ENCODE measurements at regions not wholly inside any gene's neighbourhood (a gene's known extent, or its start where the extent isn't known, plus 50 kb on each side); places are given as distances from the start of the nearest gene placed in this dataset.

GRCh38 chr1:90474158-90474557, 242.9 kb downstream of the BARHL2 start:
- intact Hi-C loops (cut with DNase I; ENCODE audit: low total_unique reads): no loop called here

GRCh38 chr1:90472775-90473174, 244.3 kb downstream of the BARHL2 start:
- intact Hi-C loops (cut with DNase I; ENCODE audit: low total_unique reads) (no loop called here), in situ Hi-C loops (cut with MboI; ENCODE audit: low pct_ligation_motif_present in 1 of 4, low pct_unique_long_range_greater_than_20kb in 1 of 4, low sequenced_read_pairs in 3 of 4) (no loop called here)
- WGBS, 2 donors (ENCODE audit: low coverage in 1 of 2): 90 to 100% methylated on average over 1 of the region's 1 CpG

More at GRCh38 chr1:90474158-90474557, 242.9 kb downstream of the BARHL2 start:
- DNase-seq: no peak
- Histone ChIP-seq H3K27ac (no peak overlapping the region), H3K4me3 (no peak overlapping the region), H3K4me1 (no peaks in the 10 kb centered on the region), H3K27me3 (no peaks in the 10 kb centered on the region), H3K9me3 (no peaks in the 10 kb centered on the region), H3K36me3 (no peaks in the 10 kb centered on the region)
- WGBS, 2 donors (ENCODE audit: low coverage in 1 of 2): 68 to 71% methylated on average over 2 of the region's 2 CpGs
- in situ Hi-C loops (cut with MboI; ENCODE audit: low pct_ligation_motif_present in 1 of 4, low pct_unique_long_range_greater_than_20kb in 1 of 4, low sequenced_read_pairs in 3 of 4): no loop called here
- TF ChIP-seq POLR2A (IDR thresholded peaks at IDR 0.05) (no peak), EP300 (IDR thresholded peaks at IDR 0.05; ENCODE audit: low read depth) (no peak), CTCF (IDR thresholded peaks at IDR 0.05) (no peak), POLR2AphosphoS5 (IDR thresholded peaks at IDR 0.05) (no peak)

GRCh38 chr1:90459570-90459969, 257.5 kb downstream of the BARHL2 start:
- intact Hi-C loops (cut with DNase I; ENCODE audit: low total_unique reads) (no loop called here), in situ Hi-C loops (cut with MboI; ENCODE audit: low pct_ligation_motif_present in 1 of 4, low pct_unique_long_range_greater_than_20kb in 1 of 4, low sequenced_read_pairs in 3 of 4) (no loop called here)
- no peaks in the 10 kb centered on the region for H3K27me3 ChIP-seq
- no peak overlapping the region for H3K4me3 ChIP-seq
- no peaks in the 10 kb centered on the region for H3K9me3 ChIP-seq
- DNase-seq: no peak
- no peaks in the 10 kb centered on the region for H3K4me1 ChIP-seq
- no peak for TF ChIP-seq EP300 (IDR thresholded peaks at IDR 0.05; ENCODE audit: low read depth)
- no peak for TF ChIP-seq POLR2A (IDR thresholded peaks at IDR 0.05)
- no peaks in the 10 kb centered on the region for H3K36me3 ChIP-seq
- WGBS, 2 donors (ENCODE audit: low coverage in 1 of 2): 92% methylated on average over 2 of the region's 2 CpGs; no CpG with 5 or more reads in 1 of the 2 donors
- H3K27ac ChIP-seq: no peak overlapping the region

More at GRCh38 chr1:90472775-90473174, 244.3 kb downstream of the BARHL2 start:
- TF ChIP-seq EP300 (IDR thresholded peaks at IDR 0.05; ENCODE audit: low read depth) (no peak), POLR2A (IDR thresholded peaks at IDR 0.05) (no peak), CTCF (IDR thresholded peaks at IDR 0.05) (no peak), POLR2AphosphoS5 (IDR thresholded peaks at IDR 0.05) (no peak)
- DNase-seq: no peak
- Histone ChIP-seq H3K27ac (no peak overlapping the region), H3K4me1 (no peaks in the 10 kb centered on the region), H3K27me3 (no peaks in the 10 kb centered on the region), H3K4me3 (no peak overlapping the region), H3K9me3 (no peaks in the 10 kb centered on the region), H3K36me3 (no peaks in the 10 kb centered on the region)

GRCh38 chr1:90457985-90458384, 259.1 kb downstream of the BARHL2 start:
- in situ Hi-C loops (cut with MboI; ENCODE audit: low pct_ligation_motif_present in 1 of 4, low pct_unique_long_range_greater_than_20kb in 1 of 4, low sequenced_read_pairs in 3 of 4) (no loop called here), intact Hi-C loops (cut with DNase I; ENCODE audit: low total_unique reads) (no loop called here)
- no peak for DNase-seq
- no peak overlapping the region for H3K4me3 ChIP-seq
- no peaks in the 10 kb centered on the region for H3K27me3 ChIP-seq
- no peak overlapping the region for H3K27ac ChIP-seq
- H3K4me1 ChIP-seq: no peaks in the 10 kb centered on the region
- no peaks in the 10 kb centered on the region for H3K9me3 ChIP-seq
- 68 to 75% methylated on average over 3 of the region's 3 CpGs for WGBS, 2 donors (ENCODE audit: low coverage in 1 of 2)
- no peaks in the 10 kb centered on the region for H3K36me3 ChIP-seq
- TF ChIP-seq POLR2AphosphoS5 (IDR thresholded peaks at IDR 0.05) (no peak), CTCF (IDR thresholded peaks at IDR 0.05) (no peak), EP300 (IDR thresholded peaks at IDR 0.05; ENCODE audit: low read depth) (no peak), POLR2A (IDR thresholded peaks at IDR 0.05) (no peak)

GRCh38 chr1:90452491-90452890, 264.6 kb downstream of the BARHL2 start:
- TF ChIP-seq POLR2AphosphoS5 (IDR thresholded peaks at IDR 0.05) (no peak), POLR2A (IDR thresholded peaks at IDR 0.05) (no peak), EP300 (IDR thresholded peaks at IDR 0.05; ENCODE audit: low read depth) (no peak)
- Histone ChIP-seq H3K4me3 (no peak overlapping the region), H3K27me3 (no peaks in the 10 kb centered on the region), H3K4me1 (no peaks in the 10 kb centered on the region), H3K36me3 (no peaks in the 10 kb centered on the region), H3K27ac (no peak overlapping the region), H3K9me3 (no peaks in the 10 kb centered on the region)
- intact Hi-C loops (cut with DNase I; ENCODE audit: low total_unique reads): no loop called here
- no peak for DNase-seq
- in situ Hi-C loops (cut with MboI; ENCODE audit: low pct_ligation_motif_present in 1 of 4, low pct_unique_long_range_greater_than_20kb in 1 of 4, low sequenced_read_pairs in 3 of 4): no loop called here
- 86 to 92% methylated on average over 2 of the region's 2 CpGs for WGBS, 2 donors (ENCODE audit: low coverage in 1 of 2)

All from transverse colon (tissue), 4 donors.